ENCODE measurements at regions not wholly inside any gene's neighbourhood (a gene's known extent, or its start where the extent isn't known, plus 50 kb on each side); places are given as distances from the start of the nearest gene placed in this dataset.

DNA sequence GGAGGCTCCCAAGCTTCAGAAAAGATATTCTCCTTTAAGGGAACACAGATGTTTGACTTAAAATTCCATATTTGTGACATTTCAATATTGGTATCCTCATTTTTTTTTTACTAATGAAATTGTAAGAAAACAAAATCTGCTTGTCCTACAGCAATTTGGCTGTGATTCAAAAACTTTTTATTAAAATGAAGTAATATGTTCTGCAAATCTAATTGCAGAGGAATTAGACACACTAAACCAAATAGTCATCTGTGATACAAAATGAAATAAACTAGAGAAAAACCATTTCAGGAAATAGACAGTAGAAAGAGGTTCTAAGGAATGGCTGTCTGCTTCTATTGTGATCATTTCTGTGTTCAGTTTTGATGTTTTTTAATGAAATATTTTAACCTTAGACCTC, 50.1 kb upstream of the HIF1A start (continued):
- TF ChIP-seq ZNF292 (tag by site-specific recombination; IDR thresholded peaks at IDR 0.05; ENCODE audit: borderline replicate concordance, low read depth) (no peak), ZNF132 (tag by site-specific recombination; IDR thresholded peaks at IDR 0.05; ENCODE audit: borderline replicate concordance) (no peak), KLF7 (tag by site-specific recombination; IDR thresholded peaks at IDR 0.05; ENCODE audit: borderline replicate concordance) (no peak), ZNF560 (tag by site-specific recombination; IDR thresholded peaks at IDR 0.05; ENCODE audit: borderline replicate concordance) (no peak), ZBTB17 (tag by site-specific recombination; IDR thresholded peaks at IDR 0.05) (no peak), ZNF701 (tag by site-specific recombination; IDR thresholded peaks at IDR 0.05) (no peak), ZNF19 (tag by site-specific recombination; IDR thresholded peaks at IDR 0.05; ENCODE audit: low read depth) (no peak), ZNF473 (tag by site-specific recombination; IDR thresholded peaks at IDR 0.05) (no peak), ZNF311 (tag by site-specific recombination; IDR thresholded peaks at IDR 0.05; ENCODE audit: borderline replicate concordance) (no peak)

Measured in HEK293 (cell line).